Stimulated activated CD4-positive, alpha-beta T cell treated with anti-CD3 and anti-CD28 coated beads, Interleukin-15, amount 100 ng/mL, for 24 hours (primary cell): ENCODE measurements at regions not wholly inside any gene's neighbourhood (a gene's known extent, or its start where the extent isn't known, plus 50 kb on each side); places are given as distances from the start of the nearest gene placed in this dataset.

ENCODE experiments used
- DNase-seq: peaks from one replicate; pipeline ENCODE4 v3.0.0-alpha.2; 2020

- DNase-seq: no peak
Observed at GRCh38 chr2:111679202-111679601, 204.8 kb downstream of the ANAPC1 start.

- no peak for DNase-seq
Observed at GRCh38 chr2:111684611-111685010, 199.4 kb downstream of the ANAPC1 start.

- DNase-seq: no peak
Observed at GRCh38 chr2:111685342-111685741, 198.7 kb downstream of the ANAPC1 start.

GRCh38 chr2:111686994-111687393 is 197.0 kb downstream of the ANAPC1 start:
- DNase-seq: no peak

GRCh38 chr2:111687911-111688310 is 196.1 kb downstream of the ANAPC1 start:
- no peak for DNase-seq

GRCh38 chr2:111688482-111688881 is 195.5 kb downstream of the ANAPC1 start:
- DNase-seq: no peak

GRCh38 chr2:111689174-111689573 is 194.8 kb downstream of the ANAPC1 start:
- no peak for DNase-seq

- no peak for DNase-seq
Observed at GRCh38 chr2:111689941-111690340, 194.1 kb downstream of the ANAPC1 start.

GRCh38 chr2:111691164-111691875 is 192.7 kb downstream of the ANAPC1 start:
- no peak for DNase-seq

- DNase-seq: no peak
Observed at GRCh38 chr2:111692311-111692710, 191.7 kb downstream of the ANAPC1 start.

GRCh38 chr2:111694700-111695101 is 189.3 kb downstream of the ANAPC1 start:
- DNase-seq: no peak

GRCh38 chr2:111695441-111696007 is 188.5 kb downstream of the ANAPC1 start:
- DNase-seq: no peak

GRCh38 chr2:111696226-111696625 is 187.8 kb downstream of the ANAPC1 start:
- DNase-seq: no peak

- DNase-seq: no peak
Observed at GRCh38 chr2:111697560-111697959, 186.4 kb downstream of the ANAPC1 start.

GRCh38 chr2:111698089-111698488 is 185.9 kb downstream of the ANAPC1 start:
- no peak for DNase-seq

- DNase-seq: peak; percentile 68
Observed at GRCh38 chr2:111698743-111699554, 185.0 kb downstream of the ANAPC1 start.

- no peak for DNase-seq
Observed at GRCh38 chr2:111701266-111701665, 182.7 kb downstream of the ANAPC1 start.

- DNase-seq: no peak
Observed at GRCh38 chr2:111701798-111702118, 182.2 kb downstream of the ANAPC1 start.

- peak; percentile 72 for DNase-seq
Observed at GRCh38 chr2:111702119-111702803, 181.7 kb downstream of the ANAPC1 start.

GRCh38 chr2:111702804-111703196 is 181.2 kb downstream of the ANAPC1 start:
- no peak for DNase-seq

- no peak for DNase-seq
Observed at GRCh38 chr2:111703759-111704158, 180.2 kb downstream of the ANAPC1 start.

GRCh38 chr2:111704246-111704645 is 179.7 kb downstream of the ANAPC1 start:
- DNase-seq: peak; percentile 40

GRCh38 chr2:111705239-111705638 is 178.8 kb downstream of the ANAPC1 start:
- DNase-seq: peak; percentile 11
